ENCODE measurements at regions not wholly inside any gene's neighbourhood (a gene's known extent, or its start where the extent isn't known, plus 50 kb on each side); places are given as distances from the start of the nearest gene placed in this dataset.

- no peak for DNase-seq
- no peak overlapping the region for H3K4me3 ChIP-seq (ENCODE audit: low read length)
- WGBS (ENCODE audit: insufficient coverage) = 72% methylated on average over 5 of the region's 6 CpGs
- H3K27ac ChIP-seq (ENCODE audit: low read length) = no peak overlapping the region
- H3K36me3 ChIP-seq (ENCODE audit: control insufficient read depth, insufficient read depth, low read length) = no peaks in the 10 kb centered on the region
- no peaks in the 10 kb centered on the region for H3K4me1 ChIP-seq (ENCODE audit: control insufficient read depth, insufficient read depth, low read length)
- peaks cover 5% of the 10 kb centered on the region for H3K27me3 ChIP-seq (ENCODE audit: control insufficient read depth, insufficient read depth, low read length)
- peaks cover 5% of the 10 kb centered on the region for H3K9me3 ChIP-seq (replicated peaks; ENCODE audit: control insufficient read depth, low read depth, low read length)
Observed at GRCh38 chr3:13173186-13173585, 100.0 kb upstream of the IQSEC1 start.

GRCh38 chr3:13172644-13173013 is 99.4 kb upstream of the IQSEC1 start:
- Histone ChIP-seq H3K9me3 (replicated peaks; ENCODE audit: control insufficient read depth, low read depth, low read length) (peaks cover under 1% of the 10 kb centered on the region), H3K27me3 (ENCODE audit: control insufficient read depth, insufficient read depth, low read length) (peaks cover 5% of the 10 kb centered on the region), H3K4me1 (ENCODE audit: control insufficient read depth, insufficient read depth, low read length) (no peaks in the 10 kb centered on the region), H3K4me3 (ENCODE audit: low read length) (no peak overlapping the region), H3K27ac (ENCODE audit: low read length) (no peak overlapping the region), H3K36me3 (ENCODE audit: control insufficient read depth, insufficient read depth, low read length) (no peaks in the 10 kb centered on the region)
- DNase-seq = no peak
- 89% methylated on average over 7 of the region's 7 CpGs for WGBS (ENCODE audit: insufficient coverage)

GRCh38 chr3:13171704-13172643 is 98.7 kb upstream of the IQSEC1 start:
- Histone ChIP-seq H3K27ac (ENCODE audit: low read length) (no peak overlapping the region), H3K4me1 (ENCODE audit: control insufficient read depth, insufficient read depth, low read length) (no peaks in the 10 kb centered on the region), H3K4me3 (ENCODE audit: low read length) (no peak overlapping the region), H3K36me3 (ENCODE audit: control insufficient read depth, insufficient read depth, low read length) (no peaks in the 10 kb centered on the region), H3K27me3 (ENCODE audit: control insufficient read depth, insufficient read depth, low read length) (peaks cover 2% of the 10 kb centered on the region), H3K9me3 (replicated peaks; ENCODE audit: control insufficient read depth, low read depth, low read length) (no peaks in the 10 kb centered on the region)
- DNase-seq = no peak
- WGBS (ENCODE audit: insufficient coverage) = 49% methylated on average over 9 of the region's 19 CpGs

- DNase-seq = no peak
- Histone ChIP-seq H3K4me3 (ENCODE audit: low read length) (no peak overlapping the region), H3K36me3 (ENCODE audit: control insufficient read depth, insufficient read depth, low read length) (no peaks in the 10 kb centered on the region), H3K27me3 (ENCODE audit: control insufficient read depth, insufficient read depth, low read length) (peaks cover 2% of the 10 kb centered on the region), H3K4me1 (ENCODE audit: control insufficient read depth, insufficient read depth, low read length) (no peaks in the 10 kb centered on the region), H3K27ac (ENCODE audit: low read length) (no peak overlapping the region), H3K9me3 (replicated peaks; ENCODE audit: control insufficient read depth, low read depth, low read length) (no peaks in the 10 kb centered on the region)
- 82% methylated on average over 4 of the region's 7 CpGs for WGBS (ENCODE audit: insufficient coverage)
Observed at GRCh38 chr3:13170317-13170716, 97.1 kb upstream of the IQSEC1 start.

- Histone ChIP-seq H3K27ac (ENCODE audit: low read length) (no peak overlapping the region), H3K36me3 (ENCODE audit: control insufficient read depth, insufficient read depth, low read length) (no peaks in the 10 kb centered on the region), H3K9me3 (replicated peaks; ENCODE audit: control insufficient read depth, low read depth, low read length) (no peaks in the 10 kb centered on the region), H3K4me3 (ENCODE audit: low read length) (no peak overlapping the region), H3K27me3 (ENCODE audit: control insufficient read depth, insufficient read depth, low read length) (peaks cover 4% of the 10 kb centered on the region), H3K4me1 (ENCODE audit: control insufficient read depth, insufficient read depth, low read length) (no peaks in the 10 kb centered on the region)
- DNase-seq = no peak
- WGBS (ENCODE audit: insufficient coverage) = 76% methylated on average over 4 of the region's 4 CpGs
Observed at GRCh38 chr3:13168391-13168790, 95.2 kb upstream of the IQSEC1 start.

- no peaks in the 10 kb centered on the region for H3K9me3 ChIP-seq (replicated peaks; ENCODE audit: control insufficient read depth, low read depth, low read length)
- no peaks in the 10 kb centered on the region for H3K36me3 ChIP-seq (ENCODE audit: control insufficient read depth, insufficient read depth, low read length)
- WGBS (ENCODE audit: insufficient coverage) = 60% methylated on average over 1 of the region's 2 CpGs
- H3K27ac ChIP-seq (ENCODE audit: low read length) = no peak overlapping the region
- no peak overlapping the region for H3K4me3 ChIP-seq (ENCODE audit: low read length)
- H3K4me1 ChIP-seq (ENCODE audit: control insufficient read depth, insufficient read depth, low read length) = no peaks in the 10 kb centered on the region
- H3K27me3 ChIP-seq (ENCODE audit: control insufficient read depth, insufficient read depth, low read length) = peaks cover 4% of the 10 kb centered on the region
- no peak for DNase-seq
Observed at GRCh38 chr3:13167829-13168228, 94.6 kb upstream of the IQSEC1 start.

- no peaks in the 10 kb centered on the region for H3K36me3 ChIP-seq (ENCODE audit: control insufficient read depth, insufficient read depth, low read length)
- no peaks in the 10 kb centered on the region for H3K4me1 ChIP-seq (ENCODE audit: control insufficient read depth, insufficient read depth, low read length)
- H3K4me3 ChIP-seq (ENCODE audit: low read length) = no peak overlapping the region
- DNase-seq = no peak
- H3K27me3 ChIP-seq (ENCODE audit: control insufficient read depth, insufficient read depth, low read length) = peaks cover 4% of the 10 kb centered on the region
- 73% methylated on average over 11 of the region's 11 CpGs for WGBS (ENCODE audit: insufficient coverage)
- H3K27ac ChIP-seq (ENCODE audit: low read length) = no peak overlapping the region
- no peaks in the 10 kb centered on the region for H3K9me3 ChIP-seq (replicated peaks; ENCODE audit: control insufficient read depth, low read depth, low read length)
Observed at GRCh38 chr3:13167064-13167743, 94.0 kb upstream of the IQSEC1 start.

- 86% methylated on average over 10 of the region's 13 CpGs for WGBS (ENCODE audit: insufficient coverage)
- H3K36me3 ChIP-seq (ENCODE audit: control insufficient read depth, insufficient read depth, low read length) = no peaks in the 10 kb centered on the region
Observed at GRCh38 chr3:13166243-13167063, 93.2 kb upstream of the IQSEC1 start.

GRCh38 chr3:13165576-13165975 is 92.3 kb upstream of the IQSEC1 start:
- 88% methylated on average over 4 of the region's 9 CpGs for WGBS (ENCODE audit: insufficient coverage)
- Histone ChIP-seq H3K4me3 (ENCODE audit: low read length) (no peak overlapping the region), H3K36me3 (ENCODE audit: control insufficient read depth, insufficient read depth, low read length) (no peaks in the 10 kb centered on the region), H3K4me1 (ENCODE audit: control insufficient read depth, insufficient read depth, low read length) (no peaks in the 10 kb centered on the region), H3K9me3 (replicated peaks; ENCODE audit: control insufficient read depth, low read depth, low read length) (no peaks in the 10 kb centered on the region), H3K27ac (ENCODE audit: low read length) (no peak overlapping the region), H3K27me3 (ENCODE audit: control insufficient read depth, insufficient read depth, low read length) (peaks cover 4% of the 10 kb centered on the region)
- DNase-seq = no peak

More at GRCh38 chr3:13166243-13167063, 93.2 kb upstream of the IQSEC1 start:
- Histone ChIP-seq H3K9me3 (replicated peaks; ENCODE audit: control insufficient read depth, low read depth, low read length) (no peaks in the 10 kb centered on the region), H3K27me3 (ENCODE audit: control insufficient read depth, insufficient read depth, low read length) (peaks cover 4% of the 10 kb centered on the region), H3K4me1 (ENCODE audit: control insufficient read depth, insufficient read depth, low read length) (no peaks in the 10 kb centered on the region), H3K4me3 (ENCODE audit: low read length) (no peak overlapping the region), H3K27ac (ENCODE audit: low read length) (no peak overlapping the region)
- DNase-seq = no peak

Measured in muscle of leg (tissue), 3 donors.